Cardiac muscle cell (in vitro differentiated cells and primary cell): ENCODE measurements at regions not wholly inside any gene's neighbourhood (a gene's known extent, or its start where the extent isn't known, plus 50 kb on each side); places are given as distances from the start of the nearest gene placed in this dataset.

Source experiments
- DNase-seq, 2 donors: peaks; one replicate each; pipeline versions ENCODE4 v3.0.0 to v3.0.0-alpha.2; 2010 to 2017; ENCODE audit warnings: low read depth in 1 of 2, low spot score in 1 of 2
- H3K27ac ChIP-seq: fragments of 200-600 bp; sonication (generic); 2 replicates; pipeline ENCODE4 v1.5.1; 2016
- H3K27me3 ChIP-seq: fragments of 200-600 bp; sonication (generic); 2 replicates; pipeline ENCODE4 v1.6.0; 2016; ENCODE audit warnings: control low read depth
- H3K36me3 ChIP-seq: fragments of 200-600 bp; sonication (generic); 2 replicates; pipeline ENCODE4 v1.5.1; 2016; ENCODE audit warnings: control low read depth
- H3K4me1 ChIP-seq: fragments of 200-600 bp; sonication (generic); 2 replicates; pipeline ENCODE4 v1.8.1; 2017; ENCODE audit warnings: low read depth, mild to moderate bottlenecking, mixed run types
- H3K4me3 ChIP-seq: fragments of 200-600 bp; sonication (generic); 2 replicates; pipeline ENCODE4 v1.5.1; 2016; ENCODE audit warnings: mild to moderate bottlenecking
- H3K9me3 ChIP-seq: fragments of 200-600 bp; sonication (generic); 2 replicates; pipeline ENCODE4 v1.5.1; 2017; ENCODE audit warnings: low read depth, mild to moderate bottlenecking, control low read depth
- CTCF ChIP-seq: IDR thresholded peaks from 2 replicates; pipeline ENCODE4 v1.5.1; 2012; ENCODE audit warnings: low read depth, mild to moderate bottlenecking, low read length

GRCh38 chr2:16047701-16048100 is 107.4 kb downstream of the MYCN start:
- no peak overlapping the region for H3K4me3 ChIP-seq
- no peaks in the 10 kb centered on the region for H3K4me1 ChIP-seq
- no peaks in the 10 kb centered on the region for H3K27me3 ChIP-seq
- no peaks in the 10 kb centered on the region for H3K9me3 ChIP-seq
- H3K27ac ChIP-seq, result no peak overlapping the region
- DNase-seq, result no peak
- no peaks in the 10 kb centered on the region for H3K36me3 ChIP-seq
- TF ChIP-seq CTCF, result no peak

- no peaks in the 10 kb centered on the region for H3K36me3 ChIP-seq
- no peaks in the 10 kb centered on the region for H3K27me3 ChIP-seq
- no peak overlapping the region for H3K27ac ChIP-seq
- no peak for DNase-seq
- H3K4me1 ChIP-seq, result no peaks in the 10 kb centered on the region
- TF ChIP-seq CTCF, result no peak
- H3K4me3 ChIP-seq, result no peak overlapping the region
- H3K9me3 ChIP-seq, result no peaks in the 10 kb centered on the region
Observed at GRCh38 chr2:16046649-16047048, 106.3 kb downstream of the MYCN start.

GRCh38 chr2:16045653-16046352 is 105.5 kb downstream of the MYCN start:
- no peak for DNase-seq
- Histone ChIP-seq H3K4me3 (no peak overlapping the region), H3K36me3 (no peaks in the 10 kb centered on the region), H3K27me3 (no peaks in the 10 kb centered on the region), H3K9me3 (no peaks in the 10 kb centered on the region), H3K27ac (no peak overlapping the region), H3K4me1 (no peaks in the 10 kb centered on the region)
- TF ChIP-seq CTCF, result no peak

GRCh38 chr2:16044946-16045456 is 104.7 kb downstream of the MYCN start:
- no peaks in the 10 kb centered on the region for H3K4me1 ChIP-seq
- DNase-seq, result no peak
- H3K4me3 ChIP-seq, result no peak overlapping the region
- H3K27ac ChIP-seq, result no peak overlapping the region
- TF ChIP-seq CTCF, result no peak
- no peaks in the 10 kb centered on the region for H3K36me3 ChIP-seq
- H3K9me3 ChIP-seq, result no peaks in the 10 kb centered on the region
- no peaks in the 10 kb centered on the region for H3K27me3 ChIP-seq

- TF ChIP-seq CTCF, result no peak
- Histone ChIP-seq H3K27ac (no peak overlapping the region), H3K9me3 (no peaks in the 10 kb centered on the region), H3K36me3 (no peaks in the 10 kb centered on the region), H3K4me1 (no peaks in the 10 kb centered on the region), H3K4me3 (no peak overlapping the region), H3K27me3 (no peaks in the 10 kb centered on the region)
- DNase-seq, result no peak
Observed at GRCh38 chr2:16043627-16044026, 103.3 kb downstream of the MYCN start.
